NCI-H1048 (cell line): ENCODE measurements at regions not wholly inside any gene's neighbourhood (a gene's known extent, or its start where the extent isn't known, plus 50 kb on each side); places are given as distances from the start of the nearest gene placed in this dataset.
"Not testable (repeated sequence)": the region's sequence is repeated elsewhere in the genome, so short reads cannot be mapped to it uniquely, and the experiment has no call there.

Source experiments
- DNase-seq: peaks from one replicate; lab custom pipeline; 2025; lab: John Stamatoyannopoulos, UW

- DNase-seq, result not testable (repeated sequence)
Measured at GRCh38 chr6:26799903-26800633, 140.5 kb upstream of the ZNF322 start.

- DNase-seq, result not testable (repeated sequence)
Measured at GRCh38 chr6:26803762-26804161, 144.2 kb upstream of the ZNF322 start.

GRCh38 chr6:26811486-26812116 lies 152.1 kb upstream of the ZNF322 start:
- not testable (repeated sequence) for DNase-seq

- DNase-seq, result not testable (repeated sequence)
Measured at GRCh38 chr6:26818640-26819225, 159.2 kb upstream of the ZNF322 start.

GRCh38 chr6:26827965-26828364 lies 168.4 kb upstream of the ZNF322 start:
- DNase-seq, result not testable (repeated sequence)

GRCh38 chr6:26829480-26829879 lies 169.9 kb upstream of the ZNF322 start:
- DNase-seq, result not testable (repeated sequence)

- not testable (repeated sequence) for DNase-seq
Measured at GRCh38 chr6:26830992-26831391, 171.4 kb upstream of the ZNF322 start.

- DNase-seq, result not testable (repeated sequence)
Measured at GRCh38 chr6:26835707-26836106, 176.2 kb upstream of the ZNF322 start.

- not testable (repeated sequence) for DNase-seq
Measured at GRCh38 chr6:26836657-26837056, 177.1 kb upstream of the ZNF322 start.

GRCh38 chr6:26844823-26845222 lies 185.3 kb upstream of the ZNF322 start:
- DNase-seq, result not testable (repeated sequence)

- not testable (repeated sequence) for DNase-seq
Measured at GRCh38 chr6:26857289-26857688, 197.7 kb upstream of the ZNF322 start.

- not testable (repeated sequence) for DNase-seq
Measured at GRCh38 chr6:26859067-26859770, 199.7 kb upstream of the ZNF322 start.

GRCh38 chr6:26859771-26860163 lies 200.2 kb upstream of the ZNF322 start:
- DNase-seq, result not testable (repeated sequence)

GRCh38 chr6:26861913-26862312 lies 202.4 kb upstream of the ZNF322 start:
- DNase-seq, result not testable (repeated sequence)

- DNase-seq, result not testable (repeated sequence)
Measured at GRCh38 chr6:26863641-26864040, 204.1 kb upstream of the ZNF322 start.

- not testable (repeated sequence) for DNase-seq
Measured at GRCh38 chr6:26898785-26899184, 239.2 kb upstream of the ZNF322 start.

GRCh38 chr6:26924206-26924605 lies 264.7 kb upstream of the ZNF322 start:
- DNase-seq, result not testable (repeated sequence)

GRCh38 chr6:26928190-26928589 lies 268.6 kb upstream of the ZNF322 start:
- DNase-seq, result not testable (repeated sequence)

- not testable (repeated sequence) for DNase-seq
Measured at GRCh38 chr6:26937258-26937657, 277.7 kb upstream of the ZNF322 start.

GRCh38 chr6:26951211-26951610 lies 291.7 kb upstream of the ZNF322 start:
- not testable (repeated sequence) for DNase-seq

- peak; percentile 76 for DNase-seq
Measured at GRCh38 chr6:26956078-26956600, 291.4 kb upstream of the PRSS16 start.

GRCh38 chr6:26956601-26957184 lies 290.8 kb upstream of the PRSS16 start:
- DNase-seq, result peak; percentile 5
